AG04450 (cell line): ENCODE measurements at regions not wholly inside any gene's neighbourhood (a gene's known extent, or its start where the extent isn't known, plus 50 kb on each side); places are given as distances from the start of the nearest gene placed in this dataset.
"Not testable (repeated sequence)": the region's sequence is repeated elsewhere in the genome, so short reads cannot be mapped to it uniquely, and the experiment has no call there.

ENCODE experiments used
- CTCF ChIA-PET: fragments of 300-600, 350-600 bp; formaldehyde crosslinking; extraction: SDS; loops from one replicate; lab custom pipeline; 2022; ENCODE audit warnings: antibody characterized with exemption, inconsistent platforms; lab: Charles Lee
- POLR2A ChIA-PET: fragments of 350-600 bp; formaldehyde crosslinking; extraction: SDS; loops from one replicate; lab custom pipeline; 2021; ENCODE audit warnings: antibody characterized with exemption, inconsistent platforms; lab: Yijun Ruan, JAX
- DNase-seq: peaks from one replicate; pipeline ENCODE4 v3.0.0-alpha.2; 2011; ENCODE audit warnings: low read depth, low spot score
- H3K27ac ChIP-seq: one replicate; pipeline ENCODE4 v1.5.1; 2012; ENCODE audit warnings: low read depth, low read length, control low read depth
- H3K27me3 ChIP-seq: one replicate; pipeline ENCODE4 v1.6.0; 2012; ENCODE audit warnings: low read length; ENCODE audit not compliant: control insufficient read depth, insufficient read depth
- H3K4me3 ChIP-seq: 2 replicates; pipeline ENCODE4 v1.5.1; 2011; ENCODE audit warnings: mild to moderate bottlenecking, low read depth, low read length, control low read depth
- H3K9me3 ChIP-seq: 2 replicates; pipeline ENCODE4 v1.5.1; 2012; ENCODE audit warnings: low read length; ENCODE audit not compliant: control insufficient read depth, insufficient read depth
- TF ChIP-seq, protein P1 (sequence below): IDR thresholded peaks from 2 replicates; pipeline ENCODE4 v1.5.1; 2011; ENCODE audit warnings: low read depth, low read length, control low read depth, inconsistent platforms

DNA sequence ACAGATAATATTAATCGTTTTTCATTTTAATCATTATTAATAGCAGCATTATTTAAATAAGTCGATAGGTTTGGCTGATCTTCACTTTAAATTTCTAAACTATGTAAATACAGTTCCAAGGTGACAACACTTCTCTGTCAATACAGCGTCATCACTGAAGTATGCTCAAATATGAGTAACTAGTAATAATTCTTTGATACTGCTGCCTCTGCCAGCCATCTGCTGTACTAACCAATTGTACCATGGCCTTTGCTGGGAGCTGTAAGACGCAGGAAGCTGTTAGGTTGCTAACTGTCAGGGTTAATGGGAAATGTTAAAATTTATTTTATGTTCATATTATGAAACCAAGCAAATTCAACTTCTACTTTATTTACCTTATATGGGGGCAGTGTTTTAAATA, 1650.5 kb upstream of the LRRTM3 start:
- CTCF ChIA-PET: no interaction called here
- H3K27me3 ChIP-seq: no peaks in the 10 kb centered on the region

GRCh38 chr10:65284495-65285041, 1641.3 kb upstream of the LRRTM3 start:
- no peaks in the 10 kb centered on the region for H3K27me3 ChIP-seq
- ChIA-PET CTCF (no interaction called here), POLR2A (no interaction called here)
- DNase-seq: no peak
- no peak overlapping the region for H3K27ac ChIP-seq
- H3K4me3 ChIP-seq: no peak overlapping the region
- H3K9me3 ChIP-seq: peaks cover 5% of the 10 kb centered on the region; the same call in 1 of the 2 replicates
- TF ChIP-seq, protein P1, sequence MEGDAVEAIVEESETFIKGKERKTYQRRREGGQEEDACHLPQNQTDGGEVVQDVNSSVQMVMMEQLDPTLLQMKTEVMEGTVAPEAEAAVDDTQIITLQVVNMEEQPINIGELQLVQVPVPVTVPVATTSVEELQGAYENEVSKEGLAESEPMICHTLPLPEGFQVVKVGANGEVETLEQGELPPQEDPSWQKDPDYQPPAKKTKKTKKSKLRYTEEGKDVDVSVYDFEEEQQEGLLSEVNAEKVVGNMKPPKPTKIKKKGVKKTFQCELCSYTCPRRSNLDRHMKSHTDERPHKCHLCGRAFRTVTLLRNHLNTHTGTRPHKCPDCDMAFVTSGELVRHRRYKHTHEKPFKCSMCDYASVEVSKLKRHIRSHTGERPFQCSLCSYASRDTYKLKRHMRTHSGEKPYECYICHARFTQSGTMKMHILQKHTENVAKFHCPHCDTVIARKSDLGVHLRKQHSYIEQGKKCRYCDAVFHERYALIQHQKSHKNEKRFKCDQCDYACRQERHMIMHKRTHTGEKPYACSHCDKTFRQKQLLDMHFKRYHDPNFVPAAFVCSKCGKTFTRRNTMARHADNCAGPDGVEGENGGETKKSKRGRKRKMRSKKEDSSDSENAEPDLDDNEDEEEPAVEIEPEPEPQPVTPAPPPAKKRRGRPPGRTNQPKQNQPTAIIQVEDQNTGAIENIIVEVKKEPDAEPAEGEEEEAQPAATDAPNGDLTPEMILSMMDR: no peak

More for the DNA sequence above, 1650.5 kb upstream of the LRRTM3 start:
- H3K27ac ChIP-seq: no peak overlapping the region
- POLR2A ChIA-PET: no interaction called here
- DNase-seq: no peak
- no peak overlapping the region for H3K4me3 ChIP-seq
- TF ChIP-seq, protein P1: no peak
- H3K9me3 ChIP-seq: peaks cover 6% of the 10 kb centered on the region; the same call in 1 of the 2 replicates

- POLR2A ChIA-PET, H3K27ac ChIP-seq, CTCF ChIA-PET, H3K27me3 ChIP-seq, H3K4me3 ChIP-seq, DNase-seq, H3K9me3 ChIP-seq: not testable (repeated sequence)
These were observed 1640.1 kb upstream of the LRRTM3 start for GRCh38 chr10:65285726-65286125.

GRCh38 chr10:65291286-65291685, 1634.5 kb upstream of the LRRTM3 start:
- CTCF ChIA-PET: no interaction called here
- DNase-seq: no peak
- POLR2A ChIA-PET: no interaction called here
- no peak overlapping the region for H3K4me3 ChIP-seq
- H3K9me3 ChIP-seq: no peaks in the 10 kb centered on the region; the same call in 1 of the 2 replicates
- no peaks in the 10 kb centered on the region for H3K27me3 ChIP-seq
- no peak overlapping the region for H3K27ac ChIP-seq
- TF ChIP-seq, protein P1: no peak

- no peak for DNase-seq
- H3K27me3 ChIP-seq: no peaks in the 10 kb centered on the region
- no peaks in the 10 kb centered on the region for H3K9me3 ChIP-seq
- no peak overlapping the region for H3K4me3 ChIP-seq
- H3K27ac ChIP-seq: no peak overlapping the region
- TF ChIP-seq, protein P1: no peak
- ChIA-PET CTCF (interaction anchor here (0.6 kb wide), 1 partner anchor 54 kb away, joined by 8 read pairs; no protein-coding TSS in a partner anchor), POLR2A (no interaction called here)
These were observed 1633.3 kb upstream of the LRRTM3 start for GRCh38 chr10:65292551-65292950.
